Aorta (tissue), 5 donors: ENCODE measurements at regions not wholly inside any gene's neighbourhood (a gene's known extent, or its start where the extent isn't known, plus 50 kb on each side); places are given as distances from the start of the nearest gene placed in this dataset.

ENCODE experiments used
- ATAC-seq: fragments of 200-7000 bp; cut with Tn5 transposase; one replicate; pipeline ENCODE4 v1.9.1; 2022; ENCODE audit warnings: moderate library complexity; ENCODE audit not compliant: low FRiP score
- DNase-seq, 2 donors: peaks; one replicate each; pipeline ENCODE4 v3.0.0-alpha.2; 2020
- H3K27ac ChIP-seq, 2 donors: one replicate each; pipeline ENCODE4 v1.5.1; 2013; ENCODE audit warnings: low read length in 2 of 2, mild to moderate bottlenecking in 2 of 2, moderate library complexity in 2 of 2, control low read depth in 1 of 2, inconsistent platforms in 1 of 2, low read depth in 1 of 2
- H3K27me3 ChIP-seq, 2 donors: one replicate each; pipeline ENCODE4 v1.6.1; 2013; ENCODE audit warnings: control low read depth in 1 of 2, low read length in 1 of 2, mild to moderate bottlenecking in 1 of 2, moderate library complexity in 1 of 2; ENCODE audit not compliant: insufficient read depth in 2 of 2, control insufficient read depth in 1 of 2
- H3K36me3 ChIP-seq, 2 donors: one replicate each; pipeline ENCODE4 v1.6.1; 2013; ENCODE audit warnings: control low read depth in 1 of 2, low read length in 1 of 2, mild to moderate bottlenecking in 1 of 2; ENCODE audit not compliant: insufficient read depth in 2 of 2, control insufficient read depth in 1 of 2
- H3K4me1 ChIP-seq, 2 donors: one replicate each; pipeline ENCODE4 v1.6.1; 2013; ENCODE audit warnings: low read length in 2 of 2, control low read depth in 1 of 2, mild to moderate bottlenecking in 1 of 2, moderate library complexity in 1 of 2; ENCODE audit not compliant: insufficient read depth in 2 of 2, control insufficient read depth in 1 of 2
- H3K4me3 ChIP-seq, 2 donors: one replicate each; pipeline ENCODE4 v1.5.1; 2013; ENCODE audit warnings: low read length in 2 of 2, control low read depth in 1 of 2, mild to moderate bottlenecking in 1 of 2
- H3K9me3 ChIP-seq: one replicate; pipeline ENCODE4 v1.6.1; 2013; ENCODE audit warnings: mild to moderate bottlenecking, low read length; ENCODE audit not compliant: control insufficient read depth
- WGBS, 2 donors: extraction: QIAGEN DNeasy Blood & Tissue Kit; methylation state at CpG; one replicate each; pipeline ENCODE4 v1.1.7; 2013; 5-methylcytosine and 5-hydroxymethylcytosine counted together
- intact Hi-C, 2 donors: fragments of 100-400 bp; cut with DNase I; formaldehyde crosslinking; loops; one replicate each; pipeline versions ENCODE4 v1.14.2 to v1.15.0; 2022
- donor health status: healthy with polysubstance abuse.
- donor health status: Bipolar disorder and iron deficiency.
- donor health status: DM: no; HTN: no; CAD: no.
- donor health status: DM: no; HTN: no; CAD: no.
- donor health status: DM: yes; HTN: yes; CAD: no.

DNA sequence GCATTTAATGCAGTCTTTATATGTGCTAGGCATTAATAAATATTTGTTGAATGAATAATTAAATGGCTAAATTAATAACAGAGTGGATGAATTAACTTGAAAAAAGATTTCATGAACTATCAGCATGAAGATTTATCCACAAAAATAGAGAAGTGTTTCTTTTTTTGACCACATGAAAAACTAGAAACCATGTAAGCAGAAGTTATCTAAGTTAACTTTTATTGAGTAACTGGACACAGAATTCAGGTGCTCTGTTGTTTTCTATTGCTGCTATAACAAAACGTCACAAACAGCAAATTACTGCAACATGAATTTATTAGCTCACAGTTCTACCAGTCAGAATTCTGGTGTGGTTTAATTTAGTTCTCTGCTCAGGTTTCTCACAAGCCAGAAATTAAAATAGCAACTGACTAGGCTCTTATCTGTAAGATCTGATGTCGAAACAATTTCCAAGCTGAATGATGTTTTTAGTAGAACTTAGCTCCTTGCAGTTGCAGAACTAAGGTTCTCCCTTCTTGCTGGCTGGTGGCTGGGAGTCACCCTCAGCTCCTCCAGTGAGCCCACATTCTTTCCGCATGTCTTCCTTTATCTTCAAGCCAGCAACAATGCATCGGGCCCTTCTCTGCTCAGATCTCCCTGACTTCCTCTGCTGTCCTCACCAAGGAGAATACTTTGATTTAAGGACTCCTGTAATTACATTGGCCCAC lies 810.2 kb upstream of the ALCAM start:
- Histone ChIP-seq H3K27ac (peak overlapping the region; percentile 74 to 87), H3K9me3 (no peaks in the 10 kb centered on the region), H3K36me3 (no peaks in the 10 kb centered on the region), H3K4me1 (peaks cover 2% of the 10 kb centered on the region in 2 donors), H3K4me3 (no peak overlapping the region), H3K27me3 (no peaks in the 10 kb centered on the region)
- DNase-seq = no peak
- 5 to 6% methylated on average over 4 of the region's 4 CpGs for WGBS, 2 donors
- ATAC-seq = peak; percentile 57
- intact Hi-C loops = loop anchor here in 1 of 2 donors (10.0 kb wide), 1 partner anchor 62 kb away; no protein-coding TSS in a partner anchor

DNA sequence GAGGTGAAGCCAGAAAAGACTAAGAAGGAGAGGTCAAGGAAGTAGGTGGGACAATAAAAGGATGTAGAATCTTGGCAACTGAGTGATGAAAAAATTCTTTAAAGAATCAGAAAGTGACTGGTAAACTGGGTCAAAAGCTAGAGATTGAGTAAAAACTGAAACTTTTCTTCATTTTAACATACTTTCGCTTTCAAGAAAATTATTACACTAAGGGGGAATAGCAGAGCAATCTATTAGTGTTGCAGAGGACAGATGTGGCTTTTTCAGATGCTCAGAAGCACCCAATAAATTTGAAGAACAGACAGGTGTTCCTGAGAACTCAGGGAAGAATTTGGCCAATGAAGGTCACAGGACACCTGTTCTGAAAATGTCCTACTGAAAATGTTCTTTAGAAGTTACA lies 805.4 kb upstream of the ALCAM start:
- H3K36me3 ChIP-seq = no peaks in the 10 kb centered on the region
- H3K4me3 ChIP-seq = no peak overlapping the region
- H3K27ac ChIP-seq = no peak overlapping the region
- H3K27me3 ChIP-seq = no peaks in the 10 kb centered on the region
- ATAC-seq (no peak), DNase-seq (no peak)
- 94 to 100% methylated on average over 1 of the region's 1 CpG for WGBS, 2 donors
- H3K4me1 ChIP-seq = no peaks in the 10 kb centered on the region
- no peaks in the 10 kb centered on the region for H3K9me3 ChIP-seq
- intact Hi-C loops = no loop called here

DNA sequence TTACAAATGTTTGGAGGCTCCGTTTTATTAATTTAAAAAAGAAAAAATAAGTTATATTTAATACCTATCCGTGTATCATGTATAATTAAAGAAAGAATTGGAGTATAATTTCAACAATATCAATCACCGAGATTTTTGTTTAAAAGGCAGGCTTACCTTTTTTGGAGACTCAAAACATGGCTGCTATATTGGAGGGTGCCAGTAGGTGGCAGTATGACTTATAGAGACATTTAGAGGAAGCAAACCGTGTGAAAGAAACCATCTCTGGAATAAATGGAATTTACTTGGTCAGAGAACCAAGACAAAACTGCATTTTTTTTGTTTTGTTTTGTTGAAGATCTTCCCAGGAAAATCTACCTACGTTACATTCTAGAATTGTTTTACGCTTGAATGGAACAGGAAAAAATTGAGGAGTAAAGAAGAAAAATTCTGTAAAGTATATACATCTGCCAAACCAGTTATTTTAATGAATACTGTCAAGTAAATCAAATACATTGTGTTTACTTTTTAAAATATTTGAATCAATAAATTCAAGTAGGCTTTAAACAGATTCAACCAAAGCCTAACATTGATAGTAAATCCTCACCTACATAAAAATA lies 802.6 kb upstream of the ALCAM start:
- WGBS, 2 donors = 77% methylated on average over 6 of the region's 6 CpGs

DNA sequence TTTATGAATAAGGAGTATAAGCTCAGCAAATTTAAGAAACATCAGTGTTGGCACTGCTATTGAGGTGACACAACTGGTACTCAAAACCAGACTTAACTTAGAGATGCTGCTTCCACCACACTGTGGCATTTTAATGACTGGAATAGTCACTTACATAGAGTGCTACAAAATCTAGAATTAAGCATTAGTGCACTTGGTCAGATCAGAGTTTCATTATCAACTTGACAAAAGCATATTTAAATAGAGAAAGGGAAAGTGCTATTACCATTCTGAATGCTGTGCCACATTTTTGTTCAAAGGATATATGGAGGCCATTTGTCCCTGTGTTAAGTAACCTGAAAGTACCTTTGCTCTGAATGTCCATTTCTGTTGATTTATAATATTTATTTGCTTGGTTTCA lies 800.7 kb upstream of the ALCAM start:
- H3K4me3 ChIP-seq = no peak overlapping the region
- intact Hi-C loops = no loop called here
- H3K27ac ChIP-seq = no peak overlapping the region
- no peaks in the 10 kb centered on the region for H3K4me1 ChIP-seq
- DNase-seq (no peak), ATAC-seq (no peak)
- H3K36me3 ChIP-seq = no peaks in the 10 kb centered on the region
- H3K9me3 ChIP-seq = no peaks in the 10 kb centered on the region
- H3K27me3 ChIP-seq = no peaks in the 10 kb centered on the region

More for the DNA sequence above, 802.6 kb upstream of the ALCAM start:
- no peaks in the 10 kb centered on the region for H3K36me3 ChIP-seq
- H3K4me1 ChIP-seq = no peaks in the 10 kb centered on the region
- DNase-seq (peak in 1 of 2 donors; percentile 45), ATAC-seq (no peak)
- intact Hi-C loops = no loop called here
- H3K27ac ChIP-seq = no peak overlapping the region
- H3K4me3 ChIP-seq = no peak overlapping the region
- no peaks in the 10 kb centered on the region for H3K9me3 ChIP-seq
- no peaks in the 10 kb centered on the region for H3K27me3 ChIP-seq

DNA sequence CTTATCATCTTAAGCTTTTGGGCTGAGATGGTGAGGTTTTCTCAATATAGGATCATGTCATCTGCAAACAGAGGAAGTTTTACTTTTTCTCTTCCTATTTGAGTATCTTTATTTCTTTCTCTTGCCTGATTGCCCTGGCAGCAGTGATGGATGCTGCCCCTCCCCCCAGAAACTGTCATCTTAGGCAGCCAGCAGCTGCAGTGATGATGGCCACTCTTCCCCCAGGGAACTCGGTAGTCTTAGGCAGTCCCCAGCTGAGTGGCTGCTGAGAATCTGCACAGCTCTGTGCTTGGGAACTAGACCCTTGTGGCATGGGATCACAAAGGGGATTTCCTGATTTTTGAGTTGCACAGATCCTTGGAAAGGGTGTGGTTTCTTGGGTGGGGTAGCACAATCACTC lies 791.1 kb upstream of the ALCAM start:
- WGBS, 2 donors = 76 to 82% methylated on average over 1 of the region's 1 CpG
- DNase-seq (no peak), ATAC-seq (no peak)
- intact Hi-C loops = no loop called here
- no peaks in the 10 kb centered on the region for H3K36me3 ChIP-seq
- peaks cover 10% of the 10 kb centered on the region for H3K9me3 ChIP-seq
- H3K27me3 ChIP-seq = no peaks in the 10 kb centered on the region
- H3K4me1 ChIP-seq = peaks cover 0 to 2% of the 10 kb centered on the region in 2 donors
- no peak overlapping the region for H3K27ac ChIP-seq
- H3K4me3 ChIP-seq = no peak overlapping the region

DNA sequence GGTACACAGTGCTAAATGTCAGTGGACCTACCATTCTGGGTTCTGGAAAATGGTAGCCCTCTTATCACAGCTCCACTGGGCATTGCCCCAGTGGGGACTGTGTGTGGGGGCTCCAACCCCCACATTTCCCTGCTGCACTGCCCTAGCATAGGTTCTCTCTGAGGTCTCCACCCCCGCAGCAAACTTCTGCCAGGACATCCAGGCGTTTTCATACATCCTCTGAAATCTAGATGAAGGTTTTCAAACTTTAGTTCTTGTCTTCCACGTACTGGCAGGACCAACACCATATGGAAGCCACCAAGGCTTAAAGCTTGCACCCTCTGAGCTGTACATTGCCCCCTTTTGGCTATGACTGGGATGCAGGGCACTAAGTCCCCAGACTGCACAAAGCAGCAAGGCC lies 788.2 kb upstream of the ALCAM start:
- H3K9me3 ChIP-seq = peaks cover 10% of the 10 kb centered on the region
- ATAC-seq = no peak
- no peaks in the 10 kb centered on the region for H3K36me3 ChIP-seq
- no peaks in the 10 kb centered on the region for H3K27me3 ChIP-seq
- DNase-seq = peak in 1 of 2 donors; percentile 26
- 88 to 94% methylated on average over 3 of the region's 3 CpGs for WGBS, 2 donors
- no peak overlapping the region for H3K27ac ChIP-seq
- H3K4me1 ChIP-seq = peaks cover 0 to 2% of the 10 kb centered on the region in 2 donors
- H3K4me3 ChIP-seq = no peak overlapping the region
- intact Hi-C loops = no loop called here

DNA sequence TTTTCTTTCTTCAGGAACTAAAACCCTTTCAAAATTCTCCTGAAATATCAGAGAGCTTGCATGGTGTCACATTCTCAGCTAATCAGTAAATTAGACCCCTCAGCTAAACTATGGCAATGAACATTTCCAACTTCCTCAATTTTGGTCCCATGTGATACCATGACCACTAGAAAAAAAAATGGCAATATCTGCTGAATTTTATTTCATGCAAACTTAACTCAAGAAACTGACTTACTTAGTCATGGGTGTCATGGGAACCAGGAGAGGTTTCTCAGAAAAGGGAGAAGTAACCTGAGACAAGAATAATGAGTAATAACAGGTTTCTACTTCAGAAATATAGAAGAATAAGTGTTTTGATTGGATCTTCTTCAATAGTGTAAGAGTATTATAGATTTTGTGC lies 784.6 kb upstream of the ALCAM start:
- Histone ChIP-seq H3K9me3 (peaks cover 6% of the 10 kb centered on the region), H3K4me3 (no peak overlapping the region), H3K4me1 (peaks cover 0 to 2% of the 10 kb centered on the region in 2 donors), H3K27me3 (no peaks in the 10 kb centered on the region), H3K27ac (no peak overlapping the region), H3K36me3 (no peaks in the 10 kb centered on the region)
- DNase-seq = no peak
- intact Hi-C loops = no loop called here
- no peak for ATAC-seq

DNA sequence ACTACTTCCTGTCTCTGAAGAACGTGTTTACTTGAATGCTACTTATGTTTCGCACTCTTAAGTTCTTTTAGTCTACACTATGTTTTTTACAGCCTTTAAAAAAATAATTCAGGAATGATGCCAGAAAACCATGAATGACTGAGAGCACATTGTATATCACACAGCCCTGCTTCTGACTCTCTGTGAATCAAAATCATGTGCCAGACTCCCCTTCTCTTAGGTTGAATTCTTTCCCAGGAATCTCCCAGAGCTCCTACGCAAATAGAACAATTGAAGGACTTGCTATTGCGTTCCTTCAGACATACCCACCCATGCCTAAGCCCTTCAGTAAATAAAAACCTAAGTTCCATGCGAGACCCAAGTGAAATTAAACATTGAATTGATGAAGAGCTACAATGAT lies 782.0 kb upstream of the ALCAM start:
- H3K9me3 ChIP-seq = no peaks in the 10 kb centered on the region
- intact Hi-C loops = no loop called here
- no peaks in the 10 kb centered on the region for H3K4me1 ChIP-seq
- WGBS, 2 donors = 77 to 78% methylated on average over 5 of the region's 5 CpGs
- DNase-seq = no peak
- no peak overlapping the region for H3K27ac ChIP-seq
- no peak for ATAC-seq
- no peak overlapping the region for H3K4me3 ChIP-seq
- H3K27me3 ChIP-seq = no peaks in the 10 kb centered on the region
- no peaks in the 10 kb centered on the region for H3K36me3 ChIP-seq

DNA sequence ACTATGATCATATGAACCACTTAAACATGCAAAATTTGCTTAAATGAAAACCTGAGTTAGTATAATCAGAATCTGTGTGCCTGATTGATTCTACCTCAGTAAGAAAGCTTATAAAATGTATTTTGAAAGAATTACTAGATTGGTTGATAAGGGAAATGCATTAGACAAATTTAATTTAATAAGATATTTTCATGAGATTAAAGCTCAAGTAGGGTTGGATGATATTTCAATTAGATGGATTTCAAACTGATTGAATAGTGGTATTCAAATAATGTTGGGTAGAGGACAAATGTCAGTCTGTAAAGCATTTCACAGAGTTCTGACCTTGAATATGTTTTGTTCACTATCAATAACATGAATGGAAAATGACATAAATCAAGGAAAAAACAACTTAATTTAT lies 780.4 kb upstream of the ALCAM start:
- H3K36me3 ChIP-seq = no peaks in the 10 kb centered on the region
- DNase-seq (no peak), ATAC-seq (no peak)
- H3K9me3 ChIP-seq = no peaks in the 10 kb centered on the region
- no peaks in the 10 kb centered on the region for H3K4me1 ChIP-seq
- intact Hi-C loops = no loop called here
- no peak overlapping the region for H3K27ac ChIP-seq
- H3K4me3 ChIP-seq = no peak overlapping the region
- no peaks in the 10 kb centered on the region for H3K27me3 ChIP-seq
